Adrenal gland (tissue), 9 donors: ENCODE measurements at regions not wholly inside any gene's neighbourhood (a gene's known extent, or its start where the extent isn't known, plus 50 kb on each side); places are given as distances from the start of the nearest gene placed in this dataset.

Source experiments
- DNase-seq, 7 donors: peaks; one replicate each; pipeline ENCODE4 v3.0.0-alpha.2; 2019 to 2020
- H3K27ac ChIP-seq, 5 donors: fragments of 200-600 bp; sonication (generic) in 4 of 5; 1 replicate in 3 of 5; 2 replicates in 2 of 5; pipeline versions ENCODE4 v1.5.1 to v1.8.0; 2016 to 2020; ENCODE audit warnings: mild to moderate bottlenecking in 1 of 5
- H3K27me3 ChIP-seq: fragments of 200-600 bp; 2 replicates; pipeline ENCODE4 v1.8.0; 2021
- H3K36me3 ChIP-seq, 2 donors: fragments of 200-600 bp; replicated peaks in 1 of 2; 1 replicate in 1 of 2; 2 replicates in 1 of 2; pipeline versions ENCODE4 v1.5.1 to v1.8.0; 2018 to 2022
- H3K4me1 ChIP-seq, 2 donors: fragments of 200-600 bp; replicated peaks in 1 of 2; 1 replicate in 1 of 2; 2 replicates in 1 of 2; pipeline versions ENCODE4 v1.5.1 to v1.8.0; 2018 to 2021
- H3K4me3 ChIP-seq, 4 donors: fragments of 200-600 bp; sonication (generic) in 3 of 4; one replicate each; pipeline ENCODE4 v1.5.1; 2016 to 2018
- H3K9me3 ChIP-seq, 3 donors: fragments of 200-600 bp; sonication (generic) in 1 of 3; replicated peaks in 1 of 3; 1 replicate in 2 of 3; 2 replicates in 1 of 3; pipeline versions ENCODE4 v1.5.1 to v1.8.0; 2016 to 2021
- POLR2A ChIP-seq, 2 donors: fragments of 450-650 bp; IDR thresholded peaks; one replicate each; pipeline ENCODE4 v1.6.1; 2017; ENCODE audit warnings: antibody characterized with exemption in 2 of 2, mild to moderate bottlenecking in 2 of 2, moderate library complexity in 1 of 2
- WGBS, 4 donors: extraction: QIAGEN DNeasy Blood & Tissue Kit in 2 of 4; methylation state at CpG; one replicate each; pipeline versions ENCODE4 v1.1.5 to v1.1.7; 2013 to 2017; 5-methylcytosine and 5-hydroxymethylcytosine counted together
- intact Hi-C, 2 donors: fragments of 100-400 bp; cut with DNase I; formaldehyde crosslinking; loops; one replicate each; pipeline versions ENCODE4 v1.14.1 to v1.15.0; 2022 to 2023
- TF ChIP-seq, protein P1 (sequence below), 6 experiments: fragments of 450-650 bp in 4 of 6; fragments of 200-600 bp in 2 of 6; sonication (generic) in 1 of 6; IDR thresholded peaks; 1 replicate in 5 of 6; 2 replicates in 1 of 6; pipeline versions ENCODE4 v1.5.1 to v1.8.0; 2016 to 2021; ENCODE audit warnings: antibody characterized with exemption in 6 of 6, mild to moderate bottlenecking in 2 of 6, moderate library complexity in 1 of 6
- donor health status: healthy with polysubstance abuse.
- donor health status: Bipolar disorder and iron deficiency.
- donor health status: DM: yes; HTN: yes; CAD: no.
- donor health status: DM: no; HTN: no; CAD: no.
- donor health status: DM: no; HTN: no; CAD: no.

DNA sequence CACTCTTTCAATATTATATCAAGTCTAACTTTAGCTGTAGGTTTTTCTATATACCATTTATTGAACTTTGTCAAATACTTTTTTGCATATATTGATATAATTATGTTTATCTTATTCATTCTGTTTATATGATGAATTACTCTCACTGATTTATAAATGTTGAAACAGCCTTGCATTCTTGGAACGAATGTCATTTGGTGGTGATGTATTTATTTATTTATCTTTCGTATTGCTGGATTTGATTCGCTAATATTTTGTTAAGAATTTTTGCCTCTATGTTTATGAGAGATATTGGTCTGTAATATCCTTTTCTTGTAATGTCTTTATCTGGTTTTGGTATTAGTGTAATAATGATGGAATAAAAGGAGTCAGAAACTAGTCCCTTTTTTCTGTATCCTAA is 563.9 kb downstream of the ANXA1 start:
- Histone ChIP-seq H3K4me3 (no peak overlapping the region), H3K27ac (no peak overlapping the region), H3K36me3 (no peaks in the 10 kb centered on the region), H3K9me3 (peaks cover 0 to 8% (median 0%) of the 10 kb centered on the region in 3 donors), H3K27me3 (no peaks in the 10 kb centered on the region), H3K4me1 (no peaks in the 10 kb centered on the region)
- WGBS, 4 donors: 80 to 86% (median 82%) methylated on average over 3 of the region's 3 CpGs
- TF ChIP-seq POLR2A (IDR thresholded peaks at IDR 0.05): no peak
- TF ChIP-seq, protein P1, sequence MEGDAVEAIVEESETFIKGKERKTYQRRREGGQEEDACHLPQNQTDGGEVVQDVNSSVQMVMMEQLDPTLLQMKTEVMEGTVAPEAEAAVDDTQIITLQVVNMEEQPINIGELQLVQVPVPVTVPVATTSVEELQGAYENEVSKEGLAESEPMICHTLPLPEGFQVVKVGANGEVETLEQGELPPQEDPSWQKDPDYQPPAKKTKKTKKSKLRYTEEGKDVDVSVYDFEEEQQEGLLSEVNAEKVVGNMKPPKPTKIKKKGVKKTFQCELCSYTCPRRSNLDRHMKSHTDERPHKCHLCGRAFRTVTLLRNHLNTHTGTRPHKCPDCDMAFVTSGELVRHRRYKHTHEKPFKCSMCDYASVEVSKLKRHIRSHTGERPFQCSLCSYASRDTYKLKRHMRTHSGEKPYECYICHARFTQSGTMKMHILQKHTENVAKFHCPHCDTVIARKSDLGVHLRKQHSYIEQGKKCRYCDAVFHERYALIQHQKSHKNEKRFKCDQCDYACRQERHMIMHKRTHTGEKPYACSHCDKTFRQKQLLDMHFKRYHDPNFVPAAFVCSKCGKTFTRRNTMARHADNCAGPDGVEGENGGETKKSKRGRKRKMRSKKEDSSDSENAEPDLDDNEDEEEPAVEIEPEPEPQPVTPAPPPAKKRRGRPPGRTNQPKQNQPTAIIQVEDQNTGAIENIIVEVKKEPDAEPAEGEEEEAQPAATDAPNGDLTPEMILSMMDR (IDR thresholded peaks at IDR 0.05): no peak
- intact Hi-C loops: no loop called here
- DNase-seq: no peak

DNA sequence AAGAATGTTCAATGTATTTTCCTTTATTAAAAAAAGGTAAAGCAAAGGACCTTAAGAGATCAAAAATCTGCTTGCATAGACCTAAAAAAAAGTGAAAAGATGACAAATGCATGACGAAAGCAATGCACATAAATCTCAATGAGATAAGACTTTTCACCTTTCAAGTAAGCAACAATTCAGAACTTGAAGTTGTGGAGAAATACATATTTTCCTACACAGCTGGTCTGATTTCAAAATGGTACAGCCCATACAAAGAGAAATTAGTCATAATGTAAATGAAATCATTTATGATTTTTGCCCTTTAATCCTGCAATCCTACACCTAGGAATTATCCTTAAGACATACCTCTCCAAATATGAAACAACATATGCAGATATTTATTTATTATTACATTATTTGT is 568.0 kb downstream of the ANXA1 start:
- Histone ChIP-seq H3K27me3 (no peaks in the 10 kb centered on the region), H3K36me3 (no peaks in the 10 kb centered on the region), H3K4me1 (no peaks in the 10 kb centered on the region), H3K27ac (no peak overlapping the region), H3K4me3 (no peak overlapping the region), H3K9me3 (peaks cover 0 to 8% (median 0%) of the 10 kb centered on the region in 3 donors)
- no peak for DNase-seq
- 38 to 69% (median 46%) methylated on average over 1 of the region's 1 CpG for whole genome bisulfite sequencing, 4 donors
- intact Hi-C loops: no loop called here
- TF ChIP-seq, protein P1 (IDR thresholded peaks at IDR 0.05): no peak
- no peak for TF ChIP-seq POLR2A (IDR thresholded peaks at IDR 0.05)

DNA sequence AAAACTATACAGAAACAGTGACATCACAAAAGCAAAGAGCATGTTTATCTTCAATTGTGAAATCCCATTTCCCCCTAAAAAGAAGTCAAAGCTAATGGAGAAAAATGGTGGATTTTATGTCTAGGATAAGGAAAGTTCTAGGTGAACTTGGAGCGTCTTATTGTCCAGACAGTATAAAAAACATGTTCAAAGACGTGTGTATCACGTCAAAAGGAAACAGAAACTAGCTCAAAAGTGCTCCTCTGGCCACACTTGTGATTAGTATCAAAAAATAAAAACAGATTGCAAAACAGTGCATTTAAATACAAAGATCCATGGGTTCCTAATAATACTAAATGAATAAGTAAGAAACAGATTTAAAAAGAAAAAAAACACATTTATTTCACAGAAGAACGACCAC is 568.9 kb downstream of the ANXA1 start:
- no peaks in the 10 kb centered on the region for H3K36me3 ChIP-seq
- H3K4me3 ChIP-seq: no peak overlapping the region
- no peak overlapping the region for H3K27ac ChIP-seq
- TF ChIP-seq POLR2A (IDR thresholded peaks at IDR 0.05): no peak
- TF ChIP-seq, protein P1 (IDR thresholded peaks at IDR 0.05): no peak
- intact Hi-C loops: no loop called here
- DNase-seq: no peak
- H3K27me3 ChIP-seq: no peaks in the 10 kb centered on the region
- WGBS, 4 donors: 64 to 75% (median 67%) methylated on average over 4 of the region's 4 CpGs
- H3K9me3 ChIP-seq: peaks cover 0 to 6% (median 0%) of the 10 kb centered on the region in 3 donors
- H3K4me1 ChIP-seq: no peaks in the 10 kb centered on the region

DNA sequence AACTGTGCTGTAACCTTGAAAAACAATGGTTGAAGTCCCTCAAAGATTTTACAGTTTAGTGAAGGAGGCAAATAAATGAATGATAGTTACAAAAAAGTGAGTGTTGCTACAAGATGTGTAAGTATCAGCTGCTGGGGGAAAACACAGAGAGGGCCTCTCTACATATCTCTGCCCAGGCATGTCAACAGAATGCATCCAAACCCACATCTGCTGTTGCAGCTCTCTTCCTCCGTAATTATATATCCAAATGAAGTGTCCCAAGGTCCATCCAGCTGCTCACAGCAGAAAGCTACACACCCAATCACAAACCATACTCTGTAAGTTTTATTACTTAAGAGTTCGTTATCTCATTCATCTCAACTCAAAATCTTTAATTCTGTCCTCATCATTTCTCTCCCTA is 584.6 kb downstream of the ANXA1 start:
- 62 to 88% (median 77%) methylated on average over 2 of the region's 2 CpGs for WGBS, 4 donors
- Histone ChIP-seq H3K27me3 (no peaks in the 10 kb centered on the region), H3K4me3 (no peak overlapping the region), H3K36me3 (no peaks in the 10 kb centered on the region), H3K27ac (no peak overlapping the region), H3K4me1 (no peaks in the 10 kb centered on the region), H3K9me3 (no peaks in the 10 kb centered on the region)
- no peak for TF ChIP-seq POLR2A (IDR thresholded peaks at IDR 0.05)
- TF ChIP-seq, protein P1 (IDR thresholded peaks at IDR 0.05): no peak
- intact Hi-C loops: no loop called here
- no peak for DNase-seq
